ENCODE measurements at regions not wholly inside any gene's neighbourhood (a gene's known extent, or its start where the extent isn't known, plus 50 kb on each side); places are given as distances from the start of the nearest gene placed in this dataset.
A peak's percentile ranks its signal among the peaks of the same experiment; 100 is the strongest.

GRCh38 chr7:156440456-156440855 is 200.1 kb upstream of the RNF32 start:
- Histone ChIP-seq H3K36me3 (no peaks in the 10 kb centered on the region), H3K27me3 (replicated peaks in 1 of 7) (peaks cover 0 to 4% (median 0%) of the 10 kb centered on the region in 7 donors), H3K9me3 (no peaks in the 10 kb centered on the region), H3K27ac (no peak overlapping the region), H3K4me3 (no peak overlapping the region), H3K4me1 (no peaks in the 10 kb centered on the region)
- intact Hi-C loops (cut with DNase I; ENCODE audit: low total_unique reads), result no loop called here
- 86 to 93% (median 92%) methylated on average over 13 of the region's 13 CpGs for WGBS, 5 donors
- DNase-seq, result peak; percentile 24
- TF ChIP-seq POLR2A (IDR thresholded peaks at IDR 0.05) (no peak), POLR2AphosphoS5 (IDR thresholded peaks at IDR 0.05) (no peak)
- TF ChIP-seq, protein P1, sequence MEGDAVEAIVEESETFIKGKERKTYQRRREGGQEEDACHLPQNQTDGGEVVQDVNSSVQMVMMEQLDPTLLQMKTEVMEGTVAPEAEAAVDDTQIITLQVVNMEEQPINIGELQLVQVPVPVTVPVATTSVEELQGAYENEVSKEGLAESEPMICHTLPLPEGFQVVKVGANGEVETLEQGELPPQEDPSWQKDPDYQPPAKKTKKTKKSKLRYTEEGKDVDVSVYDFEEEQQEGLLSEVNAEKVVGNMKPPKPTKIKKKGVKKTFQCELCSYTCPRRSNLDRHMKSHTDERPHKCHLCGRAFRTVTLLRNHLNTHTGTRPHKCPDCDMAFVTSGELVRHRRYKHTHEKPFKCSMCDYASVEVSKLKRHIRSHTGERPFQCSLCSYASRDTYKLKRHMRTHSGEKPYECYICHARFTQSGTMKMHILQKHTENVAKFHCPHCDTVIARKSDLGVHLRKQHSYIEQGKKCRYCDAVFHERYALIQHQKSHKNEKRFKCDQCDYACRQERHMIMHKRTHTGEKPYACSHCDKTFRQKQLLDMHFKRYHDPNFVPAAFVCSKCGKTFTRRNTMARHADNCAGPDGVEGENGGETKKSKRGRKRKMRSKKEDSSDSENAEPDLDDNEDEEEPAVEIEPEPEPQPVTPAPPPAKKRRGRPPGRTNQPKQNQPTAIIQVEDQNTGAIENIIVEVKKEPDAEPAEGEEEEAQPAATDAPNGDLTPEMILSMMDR (IDR thresholded peaks at IDR 0.05 in 8 of 11, conservative IDR thresholded peaks at IDR 0.05 in 3 of 11), result no peak

- Histone ChIP-seq H3K36me3 (no peaks in the 10 kb centered on the region), H3K27me3 (replicated peaks in 1 of 7) (peaks cover 0 to 4% (median 0%) of the 10 kb centered on the region in 7 donors), H3K9me3 (no peaks in the 10 kb centered on the region), H3K4me3 (no peak overlapping the region), H3K4me1 (no peaks in the 10 kb centered on the region), H3K27ac (no peak overlapping the region)
- WGBS, 5 donors, result 60 to 91% (median 84%) methylated on average over 2 of the region's 2 CpGs
- no peak for DNase-seq
- intact Hi-C loops (cut with DNase I; ENCODE audit: low total_unique reads), result no loop called here
- TF ChIP-seq, protein P1 (IDR thresholded peaks at IDR 0.05 in 8 of 11, conservative IDR thresholded peaks at IDR 0.05 in 3 of 11), result no peak
- TF ChIP-seq POLR2AphosphoS5 (IDR thresholded peaks at IDR 0.05) (no peak), POLR2A (IDR thresholded peaks at IDR 0.05) (no peak)
Measured at GRCh38 chr7:156438011-156438410, 202.6 kb upstream of the RNF32 start.

DNA sequence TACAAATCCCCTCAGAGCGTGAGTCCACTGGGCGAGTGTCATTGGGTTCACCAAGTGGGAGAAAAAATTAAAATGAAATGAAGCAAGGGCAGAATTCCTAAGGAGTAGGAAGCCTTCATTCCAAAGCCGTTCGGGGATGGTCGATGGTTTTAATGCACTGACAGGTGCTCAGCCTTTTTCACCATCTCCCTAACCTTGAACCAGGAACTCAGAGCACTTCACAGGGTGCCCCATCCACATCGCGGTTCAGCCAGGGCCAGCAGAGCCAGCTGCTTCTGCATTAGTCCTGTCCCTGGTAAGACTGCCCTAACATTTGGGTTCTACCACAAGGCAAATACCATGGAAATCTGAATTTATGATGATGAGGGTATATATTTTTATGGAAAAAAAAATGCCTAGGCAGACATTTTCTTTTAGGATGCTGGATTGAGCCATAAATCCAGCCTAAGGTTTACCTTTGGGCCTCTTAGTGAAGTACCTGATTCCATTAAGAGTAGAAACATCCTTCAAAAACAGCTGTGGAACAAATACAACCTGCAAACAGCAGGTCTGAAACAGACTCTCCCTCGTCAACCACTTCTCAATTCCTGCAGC is 203.5 kb upstream of the RNF32 start:
- H3K4me1 ChIP-seq, result no peaks in the 10 kb centered on the region
- WGBS, 5 donors, result 74 to 92% (median 88%) methylated on average over 8 of the region's 8 CpGs
- H3K4me3 ChIP-seq, result no peak overlapping the region
- intact Hi-C loops (cut with DNase I; ENCODE audit: low total_unique reads), result no loop called here
- no peak overlapping the region for H3K27ac ChIP-seq
- H3K36me3 ChIP-seq, result no peaks in the 10 kb centered on the region
- no peak for DNase-seq
- TF ChIP-seq, protein P1 (IDR thresholded peaks at IDR 0.05 in 8 of 11, conservative IDR thresholded peaks at IDR 0.05 in 3 of 11), result no peak
- no peak for TF ChIP-seq POLR2A (IDR thresholded peaks at IDR 0.05)
- TF ChIP-seq POLR2AphosphoS5 (IDR thresholded peaks at IDR 0.05), result no peak
- peaks cover 0 to 1% (median 0%) of the 10 kb centered on the region in 7 donors for H3K27me3 ChIP-seq (replicated peaks in 1 of 7)
- H3K9me3 ChIP-seq, result no peaks in the 10 kb centered on the region

DNA sequence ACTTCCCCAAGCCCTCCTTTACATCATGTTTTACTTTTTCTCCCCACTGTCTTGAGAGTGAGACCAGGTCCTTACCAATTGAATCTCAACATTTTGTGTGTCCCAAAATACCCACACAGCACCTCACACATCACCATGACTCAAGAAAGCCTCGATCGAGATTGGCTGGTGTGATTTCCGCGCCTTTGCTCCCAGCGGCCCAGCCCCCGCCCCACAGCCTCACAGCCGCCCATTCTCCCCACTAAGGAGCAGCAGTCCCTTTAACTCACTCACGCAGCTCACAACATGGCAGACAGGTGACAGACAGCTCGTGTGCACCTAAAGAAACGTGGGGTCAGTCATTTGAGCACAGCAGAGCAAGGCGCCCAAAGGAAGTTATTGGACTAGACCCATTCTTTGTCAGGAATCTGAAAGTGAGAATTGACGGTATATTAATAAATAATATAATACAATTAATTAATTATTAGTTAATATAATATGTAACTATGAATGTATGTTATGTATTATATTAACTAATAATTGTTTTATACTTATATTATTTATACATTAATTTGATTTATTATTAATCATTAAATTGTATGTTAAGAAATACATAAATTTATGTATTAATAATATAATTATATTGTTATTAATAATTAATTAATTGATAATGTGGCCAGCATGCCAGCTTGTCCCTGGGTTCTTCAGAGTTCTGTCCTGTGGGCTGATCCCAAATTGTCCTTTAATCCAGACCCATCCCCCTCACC is 204.9 kb upstream of the RNF32 start:
- no peak for DNase-seq
- Histone ChIP-seq H3K4me3 (no peak overlapping the region), H3K27ac (no peak overlapping the region), H3K27me3 (replicated peaks in 1 of 7) (no peaks in the 10 kb centered on the region), H3K36me3 (no peaks in the 10 kb centered on the region), H3K4me1 (no peaks in the 10 kb centered on the region), H3K9me3 (no peaks in the 10 kb centered on the region)
- TF ChIP-seq POLR2AphosphoS5 (IDR thresholded peaks at IDR 0.05) (no peak), POLR2A (IDR thresholded peaks at IDR 0.05) (no peak)
- TF ChIP-seq, protein P1 (IDR thresholded peaks at IDR 0.05 in 8 of 11, conservative IDR thresholded peaks at IDR 0.05 in 3 of 11), result no peak
- intact Hi-C loops (cut with DNase I; ENCODE audit: low total_unique reads), result no loop called here
- 68 to 87% (median 83%) methylated on average over 12 of the region's 12 CpGs for WGBS, 5 donors
